BE2C (cell line): ENCODE measurements at regions not wholly inside any gene's neighbourhood (a gene's known extent, or its start where the extent isn't known, plus 50 kb on each side); places are given as distances from the start of the nearest gene placed in this dataset.

Experiments used
- DNase-seq: peaks from one replicate; pipeline ENCODE4 v3.0.0-alpha.2; 2020
- H3K27me3 ChIP-seq: fragments of 250-450 bp; sonication (Bioruptor Pico); 2 replicates; pipeline ENCODE4 v1.5.1; 2020; ENCODE audit warnings: mild to moderate bottlenecking
- H3K36me3 ChIP-seq: fragments of 250-450 bp; sonication (Bioruptor Pico); 2 replicates; pipeline ENCODE4 v1.5.1; 2020; ENCODE audit warnings: mild to moderate bottlenecking
- H3K4me1 ChIP-seq: fragments of 250-450 bp; sonication (Bioruptor Pico); 2 replicates; pipeline ENCODE4 v1.5.1; 2020
- H3K4me3 ChIP-seq: 2 replicates; pipeline ENCODE4 v1.5.1; 2011; ENCODE audit warnings: low read depth, low read length
- H3K9me3 ChIP-seq: fragments of 250-450 bp; sonication (Bioruptor Pico); 2 replicates; pipeline ENCODE4 v1.5.1; 2020
- TF ChIP-seq, protein P1 (sequence below): IDR thresholded peaks from 2 replicates; pipeline ENCODE4 v1.5.1; 2012; ENCODE audit warnings: mild to moderate bottlenecking, low read depth, low read length

DNA sequence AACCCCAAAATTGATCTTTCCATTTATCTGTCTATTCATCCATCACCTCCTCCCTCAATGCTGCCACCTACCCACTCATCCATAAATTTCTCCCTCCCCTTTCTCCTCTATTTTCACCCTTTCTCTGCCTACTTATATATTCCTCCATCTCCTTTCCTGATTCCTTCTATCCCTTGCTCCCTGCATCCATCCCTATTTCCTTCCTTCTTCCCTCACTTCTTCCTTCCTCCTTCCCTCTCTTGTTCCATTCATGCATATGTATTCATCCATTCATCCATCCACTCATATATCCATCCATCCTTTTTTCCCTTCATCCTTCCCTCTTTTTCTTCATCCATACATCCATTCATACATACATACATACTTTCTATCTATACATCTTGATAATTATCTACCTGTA, 76.3 kb upstream of the GGTLC1 start:
- no peaks in the 10 kb centered on the region for H3K4me1 ChIP-seq
- DNase-seq: no peak
- TF ChIP-seq, protein P1, sequence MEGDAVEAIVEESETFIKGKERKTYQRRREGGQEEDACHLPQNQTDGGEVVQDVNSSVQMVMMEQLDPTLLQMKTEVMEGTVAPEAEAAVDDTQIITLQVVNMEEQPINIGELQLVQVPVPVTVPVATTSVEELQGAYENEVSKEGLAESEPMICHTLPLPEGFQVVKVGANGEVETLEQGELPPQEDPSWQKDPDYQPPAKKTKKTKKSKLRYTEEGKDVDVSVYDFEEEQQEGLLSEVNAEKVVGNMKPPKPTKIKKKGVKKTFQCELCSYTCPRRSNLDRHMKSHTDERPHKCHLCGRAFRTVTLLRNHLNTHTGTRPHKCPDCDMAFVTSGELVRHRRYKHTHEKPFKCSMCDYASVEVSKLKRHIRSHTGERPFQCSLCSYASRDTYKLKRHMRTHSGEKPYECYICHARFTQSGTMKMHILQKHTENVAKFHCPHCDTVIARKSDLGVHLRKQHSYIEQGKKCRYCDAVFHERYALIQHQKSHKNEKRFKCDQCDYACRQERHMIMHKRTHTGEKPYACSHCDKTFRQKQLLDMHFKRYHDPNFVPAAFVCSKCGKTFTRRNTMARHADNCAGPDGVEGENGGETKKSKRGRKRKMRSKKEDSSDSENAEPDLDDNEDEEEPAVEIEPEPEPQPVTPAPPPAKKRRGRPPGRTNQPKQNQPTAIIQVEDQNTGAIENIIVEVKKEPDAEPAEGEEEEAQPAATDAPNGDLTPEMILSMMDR: no peak
- no peak overlapping the region for H3K4me3 ChIP-seq
- no peaks in the 10 kb centered on the region for H3K27me3 ChIP-seq
- H3K36me3 ChIP-seq: no peaks in the 10 kb centered on the region
- H3K9me3 ChIP-seq: no peaks in the 10 kb centered on the region

DNA sequence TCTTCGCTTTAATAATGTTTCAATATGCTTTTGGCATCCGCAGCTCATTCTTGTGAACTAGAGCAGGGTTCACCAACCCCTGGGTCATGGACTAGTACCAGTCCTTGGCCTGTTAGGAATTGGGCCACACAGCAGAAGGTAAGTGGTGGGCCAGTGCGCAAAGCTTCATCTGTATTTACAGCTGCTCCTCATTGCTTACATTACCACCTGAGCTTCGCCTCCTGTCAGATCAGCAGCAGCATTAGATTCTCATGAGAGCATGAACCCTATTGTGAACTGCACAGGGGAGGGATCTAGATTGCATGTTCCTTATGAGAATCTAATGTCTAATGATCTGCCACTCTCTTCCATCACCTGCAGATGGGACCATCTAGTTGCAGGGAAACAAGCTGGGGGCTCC, 75.5 kb upstream of the GGTLC1 start:
- no peak for DNase-seq
- no peaks in the 10 kb centered on the region for H3K9me3 ChIP-seq
- TF ChIP-seq, protein P1: no peak
- no peaks in the 10 kb centered on the region for H3K36me3 ChIP-seq
- H3K4me3 ChIP-seq: no peak overlapping the region
- no peaks in the 10 kb centered on the region for H3K27me3 ChIP-seq
- no peaks in the 10 kb centered on the region for H3K4me1 ChIP-seq

DNA sequence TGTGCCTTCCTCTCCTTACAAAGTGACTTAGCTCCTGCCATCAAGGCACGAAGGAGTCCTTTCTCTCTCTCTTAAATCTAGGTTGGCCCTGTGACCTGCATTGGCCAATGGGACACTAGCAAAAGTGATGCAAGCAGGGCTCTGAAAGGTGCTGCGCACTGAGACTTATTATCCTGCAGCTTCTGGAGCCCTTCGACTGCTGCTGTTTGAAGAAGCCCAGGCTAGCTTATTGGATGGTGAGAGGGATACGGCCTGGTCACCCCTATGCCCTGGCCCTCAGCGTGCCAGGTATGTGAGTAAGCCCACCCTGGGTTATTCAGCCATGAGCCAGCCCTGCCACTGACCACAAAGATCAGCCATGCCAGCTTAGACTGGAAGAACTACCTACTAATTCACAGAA, 74.5 kb upstream of the GGTLC1 start:
- no peaks in the 10 kb centered on the region for H3K36me3 ChIP-seq
- H3K9me3 ChIP-seq: no peaks in the 10 kb centered on the region
- DNase-seq: no peak
- TF ChIP-seq, protein P1: no peak
- H3K4me3 ChIP-seq: no peak overlapping the region
- H3K27me3 ChIP-seq: no peaks in the 10 kb centered on the region
- no peaks in the 10 kb centered on the region for H3K4me1 ChIP-seq

DNA sequence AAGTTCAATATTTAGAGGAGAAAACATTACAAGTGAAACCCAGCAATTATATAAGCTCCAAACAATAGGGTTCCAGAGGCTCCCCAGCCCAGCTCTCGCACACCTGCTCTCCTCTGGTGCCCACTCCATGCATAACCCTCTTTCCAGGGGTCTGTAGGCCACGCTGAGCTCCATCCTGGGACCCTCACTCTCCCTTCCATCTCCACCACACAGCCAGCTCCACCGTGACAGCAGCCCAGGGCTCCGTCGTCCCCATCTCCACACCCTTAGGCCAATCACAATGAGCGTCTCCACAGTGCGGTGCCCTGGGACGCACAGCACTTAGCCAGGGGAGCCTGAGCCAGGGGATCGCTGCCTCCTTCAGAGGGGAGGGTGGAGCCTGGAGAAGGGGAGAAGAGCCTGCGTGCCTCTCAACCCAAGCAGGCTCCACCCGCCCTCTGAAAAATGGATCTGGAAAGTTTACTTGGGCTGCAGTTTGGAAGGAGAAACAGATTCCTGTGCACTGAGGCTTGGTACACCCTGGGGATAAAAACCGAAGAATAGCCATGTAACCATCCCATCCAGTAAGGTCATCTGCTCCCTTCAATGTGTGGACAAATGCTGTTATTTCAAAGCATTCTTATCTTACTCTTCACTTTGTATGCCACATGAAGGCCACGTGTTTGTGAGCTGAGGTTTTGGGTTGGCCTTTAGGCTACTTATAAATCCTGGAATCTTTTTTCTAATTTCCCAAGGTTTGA, 72.4 kb upstream of the GGTLC1 start:
- DNase-seq: no peak
- no peaks in the 10 kb centered on the region for H3K27me3 ChIP-seq
- TF ChIP-seq, protein P1: no peak
- no peaks in the 10 kb centered on the region for H3K4me1 ChIP-seq
- H3K9me3 ChIP-seq: no peaks in the 10 kb centered on the region
- H3K36me3 ChIP-seq: no peaks in the 10 kb centered on the region
- no peak overlapping the region for H3K4me3 ChIP-seq

DNA sequence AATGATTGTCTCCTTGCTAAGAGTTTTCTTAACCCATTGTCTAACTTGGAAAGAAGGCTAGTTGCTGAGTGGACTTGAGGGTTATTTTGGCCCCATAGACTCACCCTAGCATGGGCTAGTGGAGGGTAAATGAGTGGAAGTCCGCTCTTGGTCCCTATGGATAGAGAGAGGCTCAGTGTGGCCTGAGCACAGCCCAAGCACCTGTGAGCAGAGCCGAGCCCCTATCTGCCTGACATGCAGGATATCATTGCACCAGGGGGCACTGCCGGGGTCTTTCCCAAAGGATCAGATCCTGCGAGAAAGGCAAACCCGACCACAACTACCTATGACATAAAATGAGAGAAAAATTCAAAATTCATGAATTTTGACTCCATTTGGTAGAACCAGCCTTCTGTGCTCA, 70.6 kb upstream of the GGTLC1 start:
- H3K36me3 ChIP-seq: no peaks in the 10 kb centered on the region
- TF ChIP-seq, protein P1: no peak

DNA sequence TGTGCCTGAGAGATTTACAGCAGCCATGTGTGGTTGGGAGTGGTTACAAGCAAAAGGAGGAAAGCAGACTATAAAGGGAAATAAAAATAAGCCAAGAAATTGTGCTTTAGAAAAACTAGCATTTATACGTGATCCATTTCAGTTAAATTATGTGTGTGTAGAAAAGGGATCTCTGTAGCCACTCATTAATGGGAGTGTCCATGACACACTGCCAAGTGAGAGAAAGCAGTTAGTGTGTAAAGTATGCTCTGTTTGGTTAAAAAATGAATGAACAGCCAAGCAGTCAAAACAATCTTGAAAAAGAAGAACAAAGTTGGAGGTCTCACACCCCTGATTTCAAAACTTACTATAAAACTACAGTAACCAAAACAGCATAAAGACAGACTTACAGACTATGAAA, 67.9 kb upstream of the GGTLC1 start:
- H3K9me3 ChIP-seq: no peaks in the 10 kb centered on the region
- no peaks in the 10 kb centered on the region for H3K36me3 ChIP-seq

More for the DNA sequence above, 70.6 kb upstream of the GGTLC1 start:
- Histone ChIP-seq H3K4me3 (no peak overlapping the region), H3K9me3 (no peaks in the 10 kb centered on the region), H3K27me3 (no peaks in the 10 kb centered on the region; the same call in 1 of the 2 replicates), H3K4me1 (no peaks in the 10 kb centered on the region)
- DNase-seq: no peak

More for the DNA sequence above, 67.9 kb upstream of the GGTLC1 start:
- H3K4me3 ChIP-seq: no peak overlapping the region
- no peak for DNase-seq
- H3K4me1 ChIP-seq: no peaks in the 10 kb centered on the region
- TF ChIP-seq, protein P1: no peak
- H3K27me3 ChIP-seq: no peaks in the 10 kb centered on the region; the same call in 1 of the 2 replicates
